Activated naive CD4-positive, alpha-beta T cell treated with anti-CD3 and anti-CD28 coated beads for 36 hours (primary cell): ENCODE measurements at regions not wholly inside any gene's neighbourhood (a gene's known extent, or its start where the extent isn't known, plus 50 kb on each side); places are given as distances from the start of the nearest gene placed in this dataset.

Experiments
- CTCF ChIA-PET: fragments of 350-600 bp; sonication (Branson Sonifier 250); formaldehyde crosslinking; loops from one replicate; lab custom pipeline; 2021; ENCODE audit warnings: antibody characterized with exemption; lab: Charles Lee
- DNase-seq: peaks from one replicate; pipeline ENCODE4 v3.0.0-alpha.2; 2020
- H3K27ac Mint-ChIP-seq: one replicate; pipeline ENCODE4 v1.8.0; 2021; ENCODE audit warnings: mild to moderate bottlenecking, mixed read lengths
- H3K27me3 Mint-ChIP-seq: one replicate; pipeline ENCODE4 v1.8.0; 2021; ENCODE audit warnings: low read depth, mixed read lengths
- H3K36me3 Mint-ChIP-seq: one replicate; pipeline ENCODE4 v1.8.0; 2021; ENCODE audit warnings: low read depth, mixed read lengths
- H3K4me1 Mint-ChIP-seq: one replicate; pipeline ENCODE4 v1.8.0; 2021; ENCODE audit warnings: low read depth, mixed read lengths
- H3K4me3 Mint-ChIP-seq: one replicate; pipeline ENCODE4 v1.8.0; 2021; ENCODE audit warnings: mild to moderate bottlenecking, moderate library complexity, mixed read lengths
- H3K9me3 Mint-ChIP-seq: one replicate; pipeline ENCODE4 v1.8.0; 2021; ENCODE audit warnings: mixed read lengths
- intact Hi-C: fragments of 100-400 bp; cut with micrococcal nuclease; formaldehyde crosslinking; loops from one replicate; pipeline ENCODE4 v1.15.1; 2023

DNA sequence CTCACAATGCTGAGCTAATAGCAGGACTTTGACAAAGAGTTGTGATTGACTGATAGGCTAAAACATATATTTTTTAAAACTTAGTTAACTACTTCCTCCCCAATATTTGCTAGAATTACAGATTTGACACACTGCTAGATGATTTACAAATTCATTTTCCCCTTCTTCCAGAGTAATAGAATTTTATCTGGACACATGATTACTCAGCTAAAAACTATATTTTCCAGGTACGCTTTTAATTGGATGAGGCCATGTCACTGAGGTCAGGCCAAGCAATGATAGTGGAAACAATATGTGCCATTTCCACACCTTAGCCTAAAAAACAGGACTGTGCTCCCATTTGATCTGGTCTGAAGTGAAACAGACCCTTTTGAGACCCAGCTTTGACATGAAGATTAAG, 193.3 kb upstream of the PGRMC2 start:
- no peak for DNase-seq
- Mint-ChIP-seq H3K4me1 (no peaks in the 10 kb centered on the region), H3K36me3 (no peaks in the 10 kb centered on the region), H3K27me3 (no peaks in the 10 kb centered on the region), H3K27ac (no peak overlapping the region), H3K4me3 (no peak overlapping the region), H3K9me3 (no peaks in the 10 kb centered on the region)
- CTCF ChIA-PET: interaction anchor here (0.8 kb wide), 1 partner anchor 290 kb away, joined by 4 read pairs; no protein-coding TSS in a partner anchor
- intact Hi-C loops: no loop called here

DNA sequence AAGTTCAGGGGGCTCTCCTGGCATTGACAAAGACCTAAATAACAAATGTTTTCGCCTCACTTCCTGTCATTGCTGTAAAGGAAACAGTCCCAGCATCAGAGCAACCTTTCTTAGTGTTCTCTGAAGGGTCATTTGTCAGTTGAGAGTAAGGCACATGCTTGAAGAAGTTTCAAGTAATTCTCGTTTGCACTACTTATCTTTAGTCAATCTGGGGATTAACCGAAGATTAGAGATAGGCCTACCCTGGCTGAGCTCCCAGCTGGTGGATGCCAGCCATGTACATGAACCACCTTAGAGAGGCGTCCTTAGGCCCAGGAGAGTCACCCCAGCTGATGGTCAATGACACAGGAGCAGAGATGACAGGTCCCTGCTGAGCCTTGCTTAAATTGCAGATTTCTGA, 189.9 kb upstream of the PGRMC2 start:
- Mint-ChIP-seq H3K4me3 (no peak overlapping the region), H3K27ac (no peak overlapping the region), H3K36me3 (no peaks in the 10 kb centered on the region), H3K9me3 (no peaks in the 10 kb centered on the region), H3K27me3 (no peaks in the 10 kb centered on the region), H3K4me1 (no peaks in the 10 kb centered on the region)
- CTCF ChIA-PET: interaction anchor here (0.8 kb wide), 1 partner anchor 11 kb away, joined by 3 read pairs; no protein-coding TSS in a partner anchor
- no peak for DNase-seq
- intact Hi-C loops: no loop called here

DNA sequence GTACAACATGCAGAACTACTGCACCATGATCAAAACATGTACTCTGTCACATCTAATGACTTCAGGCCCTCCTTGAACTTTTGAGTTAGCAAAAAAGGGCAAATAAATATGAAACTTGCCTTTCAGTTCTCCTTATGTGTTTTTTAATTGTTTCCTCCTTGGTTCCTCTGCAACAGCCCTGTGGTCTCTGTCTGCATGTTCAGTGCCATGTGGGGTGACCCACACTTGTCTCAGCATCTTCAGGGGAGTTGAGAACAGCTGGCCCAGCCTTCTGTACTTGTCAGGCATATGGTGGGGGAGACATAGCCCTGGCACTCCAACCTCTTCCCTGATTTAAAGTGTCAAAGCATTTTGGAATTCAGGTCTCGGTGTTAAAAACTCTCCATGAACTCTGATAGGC, 188.0 kb upstream of the PGRMC2 start:
- no peaks in the 10 kb centered on the region for H3K36me3 Mint-ChIP-seq
- no peaks in the 10 kb centered on the region for H3K9me3 Mint-ChIP-seq
- no peak for DNase-seq
- H3K4me1 Mint-ChIP-seq: no peaks in the 10 kb centered on the region
- H3K27me3 Mint-ChIP-seq: no peaks in the 10 kb centered on the region
- H3K27ac Mint-ChIP-seq: no peak overlapping the region
- intact Hi-C loops: no loop called here
- CTCF ChIA-PET: no interaction called here
- no peak overlapping the region for H3K4me3 Mint-ChIP-seq

DNA sequence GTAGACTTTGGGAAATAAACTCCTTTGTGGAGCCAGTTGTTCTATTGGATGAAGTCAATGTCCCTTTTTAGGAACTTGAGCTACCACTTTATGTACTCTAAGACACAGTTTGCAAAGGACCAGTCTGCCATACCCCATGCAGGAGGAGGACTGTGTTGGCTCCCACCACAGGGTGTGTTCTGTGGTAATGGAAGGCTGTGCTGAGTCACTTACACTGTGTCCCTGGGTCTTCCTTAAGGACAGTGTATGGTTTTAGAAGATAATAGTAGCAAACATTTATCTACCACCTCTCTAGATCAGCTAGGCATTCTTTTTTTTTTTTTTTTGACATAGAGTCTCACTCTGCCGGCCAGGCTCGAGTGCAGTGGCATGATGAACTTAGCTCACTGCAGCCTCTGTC, 184.0 kb upstream of the PGRMC2 start:
- Mint-ChIP-seq H3K36me3 (no peaks in the 10 kb centered on the region), H3K9me3 (no peaks in the 10 kb centered on the region), H3K4me3 (no peak overlapping the region), H3K27ac (no peak overlapping the region), H3K27me3 (no peaks in the 10 kb centered on the region), H3K4me1 (no peaks in the 10 kb centered on the region)
- no peak for DNase-seq
- intact Hi-C loops: no loop called here
- CTCF ChIA-PET: no interaction called here

DNA sequence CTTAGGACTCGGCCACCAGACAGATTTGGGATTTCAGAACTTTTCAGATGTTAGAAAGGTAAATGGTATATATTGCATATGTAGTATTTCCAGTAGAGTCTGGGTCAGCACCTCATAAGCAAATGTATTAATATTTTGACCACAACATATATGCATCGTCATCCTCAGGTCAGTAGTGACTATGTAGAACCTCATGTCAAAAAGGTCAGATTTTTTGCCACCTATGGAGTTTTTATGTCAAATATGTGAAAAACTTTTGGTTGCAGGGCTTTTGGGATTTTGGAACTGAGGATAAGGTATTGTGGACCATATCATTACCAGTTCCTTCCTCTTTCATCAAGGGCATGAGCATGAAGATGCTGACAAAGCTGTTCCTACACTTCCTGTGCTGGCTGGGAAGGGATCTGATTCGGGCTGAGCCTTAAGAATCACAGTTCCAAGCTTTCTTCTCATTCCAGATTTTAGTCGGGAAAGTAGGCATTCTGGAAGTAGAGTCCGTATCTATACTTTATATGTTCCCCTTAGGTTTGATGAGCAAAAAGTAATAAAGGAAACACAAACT, 183.0 kb upstream of the PGRMC2 start:
- Mint-ChIP-seq H3K4me1 (no peaks in the 10 kb centered on the region), H3K27ac (no peak overlapping the region), H3K36me3 (no peaks in the 10 kb centered on the region), H3K9me3 (no peaks in the 10 kb centered on the region), H3K4me3 (no peak overlapping the region), H3K27me3 (no peaks in the 10 kb centered on the region)
- CTCF ChIA-PET: no interaction called here
- intact Hi-C loops: no loop called here
- no peak for DNase-seq

DNA sequence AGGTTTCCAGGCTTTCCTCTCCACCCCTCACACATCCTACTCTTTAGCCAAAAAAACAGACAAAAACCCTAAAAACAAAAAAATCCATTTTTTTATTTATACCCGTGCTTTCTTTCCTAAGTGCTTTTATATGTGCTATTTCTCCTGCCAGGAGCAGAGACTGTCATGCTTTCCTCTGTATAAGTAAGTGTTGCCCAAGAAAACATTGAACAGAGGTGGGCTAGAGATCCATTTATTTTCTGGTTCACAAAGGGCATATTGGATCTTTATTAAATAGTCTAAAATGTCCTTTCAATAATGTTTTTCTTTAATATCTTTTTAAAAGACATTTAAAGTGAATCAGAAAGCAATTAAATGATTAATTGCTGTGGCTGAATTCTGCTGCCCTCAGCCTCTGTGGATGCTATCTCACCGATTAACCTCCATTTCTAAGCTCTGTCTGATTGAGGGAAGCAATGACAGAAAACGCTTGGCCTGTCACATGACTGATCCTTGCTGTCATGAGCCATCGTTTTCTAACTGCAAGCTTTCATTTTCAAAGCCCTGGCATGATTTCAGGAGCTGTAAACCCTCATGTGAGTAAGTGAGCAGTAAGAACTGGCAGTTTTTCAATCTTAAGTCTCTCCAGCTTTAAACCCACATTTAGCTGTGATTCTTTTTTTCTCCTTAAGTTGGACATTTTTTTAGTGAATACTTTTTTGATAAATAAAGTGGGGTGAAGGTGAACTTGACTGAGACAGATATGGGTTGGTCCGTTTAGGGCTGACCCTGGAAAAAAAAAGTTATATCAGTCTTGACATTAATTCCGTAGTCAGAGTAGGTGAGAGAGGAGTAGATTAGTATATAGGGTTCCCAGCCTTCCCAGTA, 180.7 kb upstream of the PGRMC2 start:
- CTCF ChIA-PET: no interaction called here
- H3K36me3 Mint-ChIP-seq: no peaks in the 10 kb centered on the region
- DNase-seq: peak; percentile 22
- H3K4me3 Mint-ChIP-seq: no peak overlapping the region
- no peaks in the 10 kb centered on the region for H3K4me1 Mint-ChIP-seq
- no peaks in the 10 kb centered on the region for H3K9me3 Mint-ChIP-seq
- H3K27me3 Mint-ChIP-seq: no peaks in the 10 kb centered on the region
- H3K27ac Mint-ChIP-seq: no peak overlapping the region
- intact Hi-C loops: no loop called here

DNA sequence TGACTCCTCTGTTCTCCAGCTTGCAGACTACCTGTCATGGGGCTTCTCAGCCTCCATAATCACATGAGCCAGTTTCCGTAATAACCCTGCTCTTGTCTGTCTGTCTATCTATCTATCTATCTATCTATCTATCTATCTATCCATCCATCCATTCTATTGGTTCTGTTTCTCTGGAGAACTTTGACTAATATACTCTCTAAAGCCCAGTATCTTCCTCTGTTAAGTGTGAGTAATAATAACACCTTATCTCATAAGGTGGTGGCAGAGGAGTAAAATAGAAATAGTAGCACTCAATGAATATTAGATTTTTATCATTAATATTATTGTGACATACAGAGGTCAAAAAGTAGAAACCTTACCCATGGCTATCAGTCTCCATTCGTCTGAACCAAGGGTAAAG, 177.9 kb upstream of the PGRMC2 start:
- no peak overlapping the region for H3K4me3 Mint-ChIP-seq

DNA sequence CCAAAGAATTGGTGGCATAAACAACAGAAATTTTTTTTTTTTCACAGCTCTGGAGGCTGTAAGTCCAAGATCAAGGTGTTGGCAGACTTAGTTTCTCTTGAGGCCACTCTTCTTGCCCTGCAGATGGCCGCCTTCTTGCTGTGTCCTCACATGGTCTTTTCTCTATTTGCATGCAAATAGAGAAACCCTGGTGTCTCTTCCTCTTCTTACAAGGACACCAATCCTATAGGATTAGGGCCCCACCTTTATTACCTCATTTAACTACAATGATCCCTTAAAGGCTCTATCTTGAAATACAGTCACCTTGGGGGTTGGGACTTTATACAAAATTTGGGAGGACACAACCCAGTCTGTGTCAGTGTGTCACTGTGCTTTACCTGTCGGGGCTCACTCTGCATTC, 175.4 kb upstream of the PGRMC2 start:
- H3K9me3 Mint-ChIP-seq: no peaks in the 10 kb centered on the region
- no peaks in the 10 kb centered on the region for H3K27me3 Mint-ChIP-seq
- intact Hi-C loops: no loop called here
- no peaks in the 10 kb centered on the region for H3K36me3 Mint-ChIP-seq
- CTCF ChIA-PET: no interaction called here
- H3K4me3 Mint-ChIP-seq: no peak overlapping the region
- no peak overlapping the region for H3K27ac Mint-ChIP-seq
- H3K4me1 Mint-ChIP-seq: no peaks in the 10 kb centered on the region
- no peak for DNase-seq

More for the DNA sequence above, 177.9 kb upstream of the PGRMC2 start:
- Mint-ChIP-seq H3K36me3 (no peaks in the 10 kb centered on the region), H3K27me3 (no peaks in the 10 kb centered on the region), H3K9me3 (no peaks in the 10 kb centered on the region), H3K27ac (no peak overlapping the region), H3K4me1 (no peaks in the 10 kb centered on the region)
- DNase-seq: no peak
- CTCF ChIA-PET: interaction anchor here (1.9 kb wide), 1 partner anchor 11 kb away, joined by 14 read pairs; no protein-coding TSS in a partner anchor
- intact Hi-C loops: no loop called here

DNA sequence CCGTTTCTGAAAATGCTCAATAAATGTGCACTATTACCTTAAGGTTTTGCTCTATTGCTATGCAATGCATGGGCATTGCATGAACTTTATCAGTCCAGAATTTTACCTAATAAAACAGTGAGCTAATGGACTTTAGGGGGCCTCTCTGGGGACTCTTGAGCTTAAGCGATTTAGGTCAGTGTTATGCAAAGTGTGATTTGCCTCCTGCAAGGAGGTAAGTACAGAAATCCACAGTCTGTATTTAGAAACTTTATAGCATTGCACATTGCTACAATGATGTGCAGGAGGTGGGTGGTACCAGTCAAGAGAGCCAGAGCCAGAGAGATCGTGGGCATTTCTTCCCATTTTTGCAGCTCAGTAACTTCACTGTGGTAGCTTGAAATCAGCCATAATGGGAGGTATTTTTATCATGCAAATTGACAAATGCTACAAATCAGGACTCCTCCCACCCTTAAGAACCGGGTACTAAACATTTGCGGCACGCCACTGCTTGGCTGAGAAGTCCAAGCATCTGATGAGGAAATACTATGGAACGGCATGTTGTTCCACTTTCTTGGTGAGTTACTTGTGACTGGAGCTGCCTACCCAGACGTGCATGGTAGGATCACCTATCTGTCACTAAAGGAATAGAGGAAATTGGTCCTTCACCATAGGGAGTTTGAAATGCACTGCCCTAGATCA, 174.6 kb upstream of the PGRMC2 start:
- Mint-ChIP-seq H3K27me3 (no peaks in the 10 kb centered on the region), H3K36me3 (no peaks in the 10 kb centered on the region), H3K9me3 (no peaks in the 10 kb centered on the region), H3K4me3 (no peak overlapping the region), H3K4me1 (no peaks in the 10 kb centered on the region), H3K27ac (no peak overlapping the region)
- intact Hi-C loops: no loop called here
- DNase-seq: no peak
- CTCF ChIA-PET: no interaction called here

DNA sequence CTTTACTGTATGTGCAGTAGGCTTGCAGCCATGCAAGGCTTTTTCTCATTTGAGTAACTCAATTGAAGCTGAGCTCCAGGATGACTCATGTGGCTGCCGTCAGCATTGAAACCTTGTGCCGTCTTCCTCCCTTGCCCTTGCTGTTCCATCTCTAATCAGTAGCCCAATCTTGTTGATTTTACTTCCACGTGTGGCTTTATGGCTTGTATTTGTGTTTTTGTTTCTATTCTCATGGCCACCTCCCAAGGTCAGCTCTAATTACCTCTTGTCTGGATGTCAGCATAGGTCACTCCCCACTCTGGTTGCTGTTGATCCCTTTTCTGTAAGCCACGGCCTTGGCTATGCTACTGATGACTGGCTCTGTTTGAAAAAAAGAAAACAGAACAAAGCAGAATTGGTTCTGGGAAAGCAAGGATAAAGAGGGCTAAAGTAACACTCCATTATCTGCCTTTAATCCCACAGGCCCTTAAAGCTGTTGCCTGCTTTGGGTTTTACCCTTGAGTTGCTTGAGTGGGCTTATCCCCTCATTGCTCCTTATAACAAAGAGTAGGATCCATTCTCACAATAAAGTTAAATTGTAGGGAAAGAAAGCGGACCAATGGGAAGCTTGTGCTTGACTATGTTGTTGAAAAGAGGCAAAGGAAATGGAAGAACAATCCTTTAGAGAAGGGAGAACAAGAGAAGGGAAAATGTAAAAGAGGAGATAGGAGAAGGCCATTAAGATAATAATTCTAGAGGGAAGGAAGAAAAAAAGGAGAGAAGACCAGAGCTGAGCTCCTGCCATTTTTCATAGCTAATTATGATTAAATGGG, 173.9 kb upstream of the PGRMC2 start:
- CTCF ChIA-PET: no interaction called here
- intact Hi-C loops: no loop called here
- H3K27ac Mint-ChIP-seq: no peak overlapping the region
- no peak overlapping the region for H3K4me3 Mint-ChIP-seq
- H3K9me3 Mint-ChIP-seq: no peaks in the 10 kb centered on the region
- no peaks in the 10 kb centered on the region for H3K4me1 Mint-ChIP-seq
- H3K27me3 Mint-ChIP-seq: no peaks in the 10 kb centered on the region
- no peaks in the 10 kb centered on the region for H3K36me3 Mint-ChIP-seq
- no peak for DNase-seq

DNA sequence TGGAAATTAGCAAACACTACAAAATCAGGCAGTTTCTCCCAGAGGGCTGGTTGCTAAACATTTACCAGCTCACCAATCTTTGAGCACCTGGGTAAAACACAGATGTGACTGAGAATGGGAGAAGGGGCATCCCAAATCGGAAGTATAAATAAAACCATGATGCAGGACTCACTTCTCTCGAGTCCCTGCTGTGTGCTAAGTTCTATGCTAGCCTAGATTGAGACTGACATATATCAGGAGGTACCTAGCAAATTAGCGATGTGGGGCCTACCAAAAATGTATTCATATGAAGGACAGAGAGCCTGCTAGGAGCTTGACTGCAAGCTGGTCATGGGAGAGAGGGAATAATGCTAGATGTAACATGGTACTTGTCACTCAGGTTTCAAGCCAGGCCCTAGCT, 171.9 kb upstream of the PGRMC2 start:
- H3K27me3 Mint-ChIP-seq: no peaks in the 10 kb centered on the region
- intact Hi-C loops: loop anchor here (10.0 kb wide), 1 partner anchor 635 kb away; the partner anchor contains the start of genes C4orf33 and SCLT1
- H3K4me1 Mint-ChIP-seq: peaks cover 1% of the 10 kb centered on the region
- H3K27ac Mint-ChIP-seq: no peak overlapping the region
- H3K9me3 Mint-ChIP-seq: no peaks in the 10 kb centered on the region
- DNase-seq: no peak
- H3K4me3 Mint-ChIP-seq: no peak overlapping the region
- H3K36me3 Mint-ChIP-seq: no peaks in the 10 kb centered on the region
- CTCF ChIA-PET: interaction anchor here (0.8 kb wide), 1 partner anchor 177 kb away, joined by 4 read pairs; no protein-coding TSS in a partner anchor

DNA sequence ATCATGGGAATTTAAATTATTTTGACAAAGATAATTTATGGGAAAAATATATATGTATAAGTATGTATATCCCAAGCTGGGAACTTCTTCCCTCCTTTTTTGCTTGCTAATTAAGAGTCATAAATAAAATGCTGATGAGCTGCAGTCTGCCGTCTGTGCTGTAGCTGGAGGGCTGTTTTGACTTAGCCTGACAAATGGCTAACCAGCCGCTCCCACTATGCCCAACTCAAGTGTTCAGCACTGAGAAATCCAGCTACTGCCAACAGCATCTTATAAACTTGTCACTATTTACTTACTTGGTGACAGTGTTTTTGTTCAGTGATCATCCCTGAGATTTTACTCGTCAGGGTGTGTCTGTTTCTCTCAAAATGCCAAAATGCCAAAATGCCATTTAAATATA, 171.2 kb upstream of the PGRMC2 start:
- CTCF ChIA-PET: interaction anchor here (0.7 to 0.8 kb wide), 2 partner anchors 176 to 237 kb away, joined by 3 to 4 read pairs; no protein-coding TSS in a partner anchor

More for the DNA sequence above, 171.2 kb upstream of the PGRMC2 start:
- no peak overlapping the region for H3K27ac Mint-ChIP-seq
- no peaks in the 10 kb centered on the region for H3K27me3 Mint-ChIP-seq
- H3K36me3 Mint-ChIP-seq: no peaks in the 10 kb centered on the region
- H3K4me3 Mint-ChIP-seq: no peak overlapping the region
- peaks cover 6% of the 10 kb centered on the region for H3K4me1 Mint-ChIP-seq
- DNase-seq: no peak
- intact Hi-C loops: loop anchor here (10.0 kb wide), 1 partner anchor 636 kb away; the partner anchor contains the start of genes C4orf33 and SCLT1
- no peaks in the 10 kb centered on the region for H3K9me3 Mint-ChIP-seq
